ENCODE measurements at regions not wholly inside any gene's neighbourhood (a gene's known extent, or its start where the extent isn't known, plus 50 kb on each side); places are given as distances from the start of the nearest gene placed in this dataset.
"Not testable (repeated sequence)": the region's sequence is repeated elsewhere in the genome, so short reads cannot be mapped to it uniquely, and the experiment has no call there.

GRCh38 chr13:69617587-69617986 is 490.0 kb upstream of the ATXN8OS start:
- no peak overlapping the region for H3K9ac ChIP-seq (ENCODE audit: control insufficient read depth, extremely low read depth, insufficient read depth, low read length)
- no peak for DNase-seq (ENCODE audit: low read depth, low spot score)
- H3K79me2 ChIP-seq (ENCODE audit: control insufficient read depth, insufficient read depth, low read length): no peaks in the 10 kb centered on the region
- H3K4me2 ChIP-seq (ENCODE audit: control insufficient read depth, extremely low read depth, insufficient read depth, low read depth, low read length): no peak overlapping the region
- H4K20me1 ChIP-seq (ENCODE audit: control insufficient read depth, extremely low read depth, insufficient read depth, low read length): no peaks in the 10 kb centered on the region
- TF ChIP-seq CTCF (optimal IDR thresholded peaks at IDR 0.05 in 1 of 3, IDR thresholded peaks at IDR 0.05 in 1 of 3, conservative IDR thresholded peaks at IDR 0.05 in 1 of 3; ENCODE audit: extremely low read depth in 1 of 3, insufficient read depth in 2 of 3, low read length in 3 of 3): no peak
- TF ChIP-seq EZH2 (IDR thresholded peaks at IDR 0.05; ENCODE audit: low read length): no peak
- H3K9me3 ChIP-seq (ENCODE audit: control insufficient read depth, low read depth, low read length): no peaks in the 10 kb centered on the region
- dilution Hi-C loops (cut with MboI; ENCODE audit: extremely low pct_ligation_motif_present, low sequenced_read_pairs): no loop called here
- no peak overlapping the region for H3K4me3 ChIP-seq (ENCODE audit: control insufficient read depth in 2 of 3, extremely low read depth in 1 of 3, insufficient read depth in 2 of 3, low read depth in 1 of 3, low read length in 3 of 3)
- no peak overlapping the region for H2AFZ ChIP-seq (ENCODE audit: control insufficient read depth, low read length)
- no peaks in the 10 kb centered on the region for H3K9me1 ChIP-seq (ENCODE audit: control insufficient read depth, extremely low read depth, insufficient read depth, low read length)
- no peaks in the 10 kb centered on the region for H3K4me1 ChIP-seq (ENCODE audit: control insufficient read depth, extremely low read depth, insufficient read depth, low read length)
- no peak overlapping the region for H3K27ac ChIP-seq (ENCODE audit: control insufficient read depth, insufficient read depth, low read length)
- H3K36me3 ChIP-seq (ENCODE audit: control insufficient read depth in 2 of 2, extremely low read depth in 1 of 2, insufficient read depth in 2 of 2, low read length in 2 of 2): no peaks in the 10 kb centered on the region
- FAIRE-seq: no peak
- H3K27me3 ChIP-seq (ENCODE audit: control insufficient read depth, extremely low read depth, insufficient read depth, low read length): no peaks in the 10 kb centered on the region

- Histone ChIP-seq H3K4me2 (ENCODE audit: control insufficient read depth, extremely low read depth, insufficient read depth, low read depth, low read length) (no peak overlapping the region), H3K9me1 (ENCODE audit: control insufficient read depth, extremely low read depth, insufficient read depth, low read length) (no peaks in the 10 kb centered on the region), H3K27ac (ENCODE audit: control insufficient read depth, insufficient read depth, low read length) (no peak overlapping the region), H4K20me1 (ENCODE audit: control insufficient read depth, extremely low read depth, insufficient read depth, low read length) (no peaks in the 10 kb centered on the region), H3K4me1 (ENCODE audit: control insufficient read depth, extremely low read depth, insufficient read depth, low read length) (no peaks in the 10 kb centered on the region), H2AFZ (ENCODE audit: control insufficient read depth, low read length) (no peak overlapping the region), H3K27me3 (ENCODE audit: control insufficient read depth, extremely low read depth, insufficient read depth, low read length) (no peaks in the 10 kb centered on the region), H3K79me2 (ENCODE audit: control insufficient read depth, insufficient read depth, low read length) (no peaks in the 10 kb centered on the region), H3K9me3 (ENCODE audit: control insufficient read depth, low read depth, low read length) (no peaks in the 10 kb centered on the region), H3K4me3 (ENCODE audit: control insufficient read depth in 2 of 3, extremely low read depth in 1 of 3, insufficient read depth in 2 of 3, low read depth in 1 of 3, low read length in 3 of 3) (no peak overlapping the region), H3K36me3 (ENCODE audit: control insufficient read depth in 2 of 2, extremely low read depth in 1 of 2, insufficient read depth in 2 of 2, low read length in 2 of 2) (no peaks in the 10 kb centered on the region), H3K9ac (ENCODE audit: control insufficient read depth, extremely low read depth, insufficient read depth, low read length) (no peak overlapping the region)
- no peak for TF ChIP-seq EZH2 (IDR thresholded peaks at IDR 0.05; ENCODE audit: low read length)
- no peak for TF ChIP-seq CTCF (optimal IDR thresholded peaks at IDR 0.05 in 1 of 3, IDR thresholded peaks at IDR 0.05 in 1 of 3, conservative IDR thresholded peaks at IDR 0.05 in 1 of 3; ENCODE audit: extremely low read depth in 1 of 3, insufficient read depth in 2 of 3, low read length in 3 of 3)
- no peak for DNase-seq (ENCODE audit: low read depth, low spot score)
- dilution Hi-C loops (cut with MboI; ENCODE audit: extremely low pct_ligation_motif_present, low sequenced_read_pairs): no loop called here
- FAIRE-seq: no peak
These were observed 491.2 kb upstream of the ATXN8OS start for GRCh38 chr13:69616396-69616795.

- H3K9me1 ChIP-seq (ENCODE audit: control insufficient read depth, extremely low read depth, insufficient read depth, low read length); H4K20me1 ChIP-seq (ENCODE audit: control insufficient read depth, extremely low read depth, insufficient read depth, low read length); H3K9me3 ChIP-seq (ENCODE audit: control insufficient read depth, low read depth, low read length); H3K4me2 ChIP-seq (ENCODE audit: control insufficient read depth, extremely low read depth, insufficient read depth, low read depth, low read length); H3K9ac ChIP-seq (ENCODE audit: control insufficient read depth, extremely low read depth, insufficient read depth, low read length); FAIRE-seq; DNase-seq (ENCODE audit: low read depth, low spot score); H3K27ac ChIP-seq (ENCODE audit: control insufficient read depth, insufficient read depth, low read length); H3K79me2 ChIP-seq (ENCODE audit: control insufficient read depth, insufficient read depth, low read length); H3K27me3 ChIP-seq (ENCODE audit: control insufficient read depth, extremely low read depth, insufficient read depth, low read length); H3K36me3 ChIP-seq (ENCODE audit: control insufficient read depth in 2 of 2, extremely low read depth in 1 of 2, insufficient read depth in 2 of 2, low read length in 2 of 2); H2AFZ ChIP-seq (ENCODE audit: control insufficient read depth, low read length); H3K4me1 ChIP-seq (ENCODE audit: control insufficient read depth, extremely low read depth, insufficient read depth, low read length); dilution Hi-C loops (cut with MboI; ENCODE audit: extremely low pct_ligation_motif_present, low sequenced_read_pairs); H3K4me3 ChIP-seq (ENCODE audit: control insufficient read depth in 2 of 3, extremely low read depth in 1 of 3, insufficient read depth in 2 of 3, low read depth in 1 of 3, low read length in 3 of 3): not testable (repeated sequence)
These were observed 492.6 kb upstream of the ATXN8OS start for GRCh38 chr13:69615055-69615454.

Data from keratinocyte (primary cell).